Right cardiac atrium (tissue), 5 donors: ENCODE measurements at regions not wholly inside any gene's neighbourhood (a gene's known extent, or its start where the extent isn't known, plus 50 kb on each side); places are given as distances from the start of the nearest gene placed in this dataset.
"Not testable (repeated sequence)": the region's sequence is repeated elsewhere in the genome, so short reads cannot be mapped to it uniquely, and the experiment has no call there.

Experiments used
- ATAC-seq, 2 donors: fragments of 200-7000 bp; cut with Tn5 transposase; one replicate each; pipeline versions ENCODE4 v1.8.0 to v1.9.1; 2020; ENCODE audit warnings: moderate library complexity in 2 of 2, mild to moderate bottlenecking in 1 of 2
- DNase-seq, 3 donors: peaks; one replicate each; pipeline ENCODE4 v3.0.0-alpha.2; 2020
- H3K27ac ChIP-seq: one replicate; pipeline ENCODE4 v1.5.1; 2013; ENCODE audit warnings: mild to moderate bottlenecking, low read length, control low read depth, moderate library complexity
- H3K27me3 ChIP-seq: one replicate; pipeline ENCODE4 v1.6.1; 2013; ENCODE audit not compliant: control insufficient read depth, insufficient read depth
- H3K4me1 ChIP-seq: one replicate; pipeline ENCODE4 v1.6.1; 2013; ENCODE audit warnings: low read length; ENCODE audit not compliant: control insufficient read depth, insufficient read depth
- H3K4me3 ChIP-seq: one replicate; pipeline ENCODE4 v1.5.1; 2013; ENCODE audit warnings: low read length, control low read depth
- H3K9me3 ChIP-seq: one replicate; pipeline ENCODE4 v1.6.1; 2013; ENCODE audit warnings: low read length; ENCODE audit not compliant: control insufficient read depth
- WGBS: extraction: QIAGEN DNeasy Blood & Tissue Kit; methylation state at CpG from one replicate; pipeline ENCODE4 v1.1.7; 2013; 5-methylcytosine and 5-hydroxymethylcytosine counted together
- intact Hi-C, 4 donors: fragments of 100-400 bp; cut with DNase I; formaldehyde crosslinking; loops; one replicate each; pipeline versions ENCODE4 v1.11.0 to v1.14.0; 2022 to 2023
- donor health status: healthy with polysubstance abuse.
- donor health status: DM: no; HTN: yes; CAD: no.
- donor health status: DM: no; HTN: no; CAD: no.
- donor health status: DM: no; HTN: yes; CAD: no; lungs with severe emphysema.
- donor health status: DM: yes; HTN: yes; CAD: no.

DNA sequence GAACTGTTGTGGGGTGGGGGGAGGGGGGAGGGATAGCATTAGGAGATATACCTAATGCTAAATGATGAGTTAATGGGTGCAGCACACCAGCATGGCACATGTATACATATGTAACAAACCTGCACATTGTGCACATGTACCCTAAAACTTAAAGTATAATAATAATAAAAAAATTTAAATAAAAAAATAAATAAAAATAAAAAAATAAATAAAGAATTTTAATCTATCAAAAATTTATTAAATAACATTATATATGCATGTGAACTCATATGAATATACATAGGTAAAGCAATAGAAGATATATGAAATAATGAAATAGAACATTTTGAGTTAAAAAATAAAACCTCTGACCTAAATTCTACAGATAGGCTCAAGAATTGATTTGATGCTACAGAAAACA is 764.2 kb upstream of the LRATD1 start:
- H3K4me3 ChIP-seq, ATAC-seq, H3K9me3 ChIP-seq, H3K27ac ChIP-seq, H3K27me3 ChIP-seq, DNase-seq, intact Hi-C loops, H3K4me1 ChIP-seq: not testable (repeated sequence)

DNA sequence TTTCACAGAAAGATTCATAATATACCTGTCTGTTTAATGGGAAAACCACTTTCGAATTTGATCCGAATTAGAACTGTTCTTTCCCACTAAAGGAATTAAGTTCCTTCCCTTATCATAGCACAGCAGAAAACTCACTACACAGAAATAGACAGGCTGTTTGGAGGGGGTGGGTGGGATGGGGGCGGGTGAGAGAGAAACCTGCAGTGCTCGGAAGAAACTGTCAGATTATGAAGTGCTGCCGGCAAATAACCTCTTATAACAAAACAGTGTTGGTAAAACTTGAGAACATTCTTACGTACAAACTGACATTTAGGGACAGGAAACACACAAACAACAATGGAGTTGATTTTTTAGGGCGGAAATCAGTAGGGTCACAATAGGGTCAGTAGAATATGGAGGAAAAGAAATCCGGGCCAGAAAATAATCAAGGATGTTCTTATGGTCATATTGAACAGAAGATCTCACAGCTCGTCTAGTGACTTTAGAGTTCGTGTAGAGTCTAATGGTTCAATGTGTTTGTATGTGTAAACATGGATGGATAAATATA is 756.0 kb upstream of the LRATD1 start:
- Histone ChIP-seq H3K27me3 (no peaks in the 10 kb centered on the region), H3K9me3 (no peaks in the 10 kb centered on the region), H3K27ac (no peak overlapping the region), H3K4me1 (no peaks in the 10 kb centered on the region), H3K4me3 (no peak overlapping the region)
- 44% methylated on average over 10 of the region's 10 CpGs for WGBS
- intact Hi-C loops = no loop called here
- DNase-seq (no peak), ATAC-seq (peak in 1 of 2 donors; percentile 93)

DNA sequence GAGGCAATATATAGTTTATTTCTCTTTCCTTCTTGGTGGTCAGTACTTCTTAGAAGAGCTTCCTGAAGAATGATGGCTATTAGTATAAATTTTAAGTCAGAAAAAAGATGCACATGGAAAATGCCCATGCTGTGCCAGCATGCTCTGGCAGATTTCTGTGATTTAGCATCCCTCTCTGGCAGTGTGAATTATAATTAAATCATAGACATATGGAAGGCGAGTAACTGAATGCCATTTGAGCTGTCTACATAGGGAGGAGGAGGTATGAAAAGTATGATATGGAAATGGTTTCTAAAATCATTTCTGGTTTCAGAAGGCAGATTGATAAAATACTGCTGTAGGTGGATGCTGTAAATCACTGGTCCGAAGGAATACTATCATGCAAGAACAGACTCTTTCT is 754.9 kb upstream of the LRATD1 start:
- Histone ChIP-seq H3K4me3 (no peak overlapping the region), H3K4me1 (no peaks in the 10 kb centered on the region), H3K9me3 (no peaks in the 10 kb centered on the region), H3K27me3 (no peaks in the 10 kb centered on the region), H3K27ac (no peak overlapping the region)
- DNase-seq (no peak), ATAC-seq (no peak)
- 85% methylated on average over 2 of the region's 2 CpGs for WGBS
- intact Hi-C loops = no loop called here

- WGBS = 77% methylated on average over 3 of the region's 3 CpGs
- H3K4me3 ChIP-seq = no peak overlapping the region
- intact Hi-C loops = no loop called here
Measured at GRCh38 chr2:13884291-13884976, 748.1 kb upstream of the LRATD1 start.

DNA sequence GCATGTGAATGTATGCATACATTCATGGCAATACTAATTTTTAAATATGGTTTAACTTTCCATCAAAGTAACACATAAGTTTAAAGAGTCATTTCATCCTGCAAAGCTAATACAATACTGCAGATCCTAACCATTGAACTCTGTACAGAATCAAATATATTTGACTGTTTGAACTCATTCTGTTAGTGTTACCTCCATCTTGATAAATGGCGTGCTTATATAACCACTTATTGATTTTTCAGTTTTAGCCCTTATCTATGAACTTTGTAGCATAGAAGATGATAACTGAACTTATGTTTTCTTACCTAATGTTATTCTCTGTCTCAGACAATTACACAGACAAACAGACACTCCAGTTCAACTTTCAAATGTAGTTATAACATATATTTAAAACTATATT is 731.0 kb upstream of the LRATD1 start:
- intact Hi-C loops = no loop called here
- DNase-seq (no peak), ATAC-seq (no peak)
- no peaks in the 10 kb centered on the region for H3K9me3 ChIP-seq
- H3K4me1 ChIP-seq = no peaks in the 10 kb centered on the region
- no peak overlapping the region for H3K4me3 ChIP-seq
- WGBS = 78% methylated on average over 1 of the region's 1 CpG
- no peaks in the 10 kb centered on the region for H3K27me3 ChIP-seq
- H3K27ac ChIP-seq = no peak overlapping the region

More at GRCh38 chr2:13884291-13884976, 748.1 kb upstream of the LRATD1 start:
- H3K27me3 ChIP-seq = no peaks in the 10 kb centered on the region
- peak in 1 of 2 donors; percentile 32 for ATAC-seq
- H3K4me1 ChIP-seq = no peaks in the 10 kb centered on the region
- no peak for DNase-seq
- no peaks in the 10 kb centered on the region for H3K9me3 ChIP-seq
- no peak overlapping the region for H3K27ac ChIP-seq

GRCh38 chr2:13905831-13906230 is 726.7 kb upstream of the LRATD1 start:
- H3K9me3 ChIP-seq = no peaks in the 10 kb centered on the region
- DNase-seq = no peak
- intact Hi-C loops = no loop called here
- ATAC-seq = no peak
- H3K27ac ChIP-seq = no peak overlapping the region
- WGBS = 65% methylated on average over 2 of the region's 2 CpGs
- H3K4me1 ChIP-seq = no peaks in the 10 kb centered on the region
- no peaks in the 10 kb centered on the region for H3K27me3 ChIP-seq
- H3K4me3 ChIP-seq = no peak overlapping the region

GRCh38 chr2:13916066-13916465 is 716.5 kb upstream of the LRATD1 start:
- H3K4me1 ChIP-seq = no peaks in the 10 kb centered on the region
- no peak for DNase-seq
- H3K27ac ChIP-seq = no peak overlapping the region
- no peaks in the 10 kb centered on the region for H3K9me3 ChIP-seq
- 62% methylated on average over 2 of the region's 2 CpGs for WGBS
- H3K4me3 ChIP-seq = no peak overlapping the region
- intact Hi-C loops = no loop called here
- no peaks in the 10 kb centered on the region for H3K27me3 ChIP-seq
- no peak for ATAC-seq

- Histone ChIP-seq H3K9me3 (no peaks in the 10 kb centered on the region), H3K4me1 (no peaks in the 10 kb centered on the region), H3K27ac (no peak overlapping the region), H3K27me3 (no peaks in the 10 kb centered on the region), H3K4me3 (no peak overlapping the region)
- intact Hi-C loops = no loop called here
- DNase-seq = no peak
- ATAC-seq = no peak
- whole genome bisulfite sequencing = 59% methylated on average over 1 of the region's 1 CpG
Measured at GRCh38 chr2:13917958-13918357, 714.6 kb upstream of the LRATD1 start.

DNA sequence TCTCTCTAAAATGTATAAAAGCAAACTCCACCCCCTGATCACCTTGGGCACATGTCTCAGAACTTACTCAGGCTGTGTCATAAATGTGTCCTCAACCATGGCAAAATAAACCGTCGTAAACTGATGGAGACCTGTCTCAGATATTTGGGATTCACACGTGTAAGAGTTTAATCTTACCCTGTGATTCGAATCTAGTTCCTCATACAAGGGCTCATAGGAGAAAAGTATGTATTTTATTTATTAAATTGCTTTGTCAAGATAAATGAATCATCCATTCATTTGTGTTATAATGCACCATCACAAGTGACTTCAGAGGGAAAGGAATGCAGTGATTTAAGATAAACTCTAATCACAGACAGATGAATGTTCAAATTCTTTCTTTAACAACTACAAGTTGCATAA is 712.5 kb upstream of the LRATD1 start:
- no peaks in the 10 kb centered on the region for H3K27me3 ChIP-seq
- H3K4me3 ChIP-seq = no peak overlapping the region
- 77% methylated on average over 4 of the region's 4 CpGs for WGBS
- intact Hi-C loops = no loop called here
- DNase-seq = no peak
- ATAC-seq = no peak
- H3K4me1 ChIP-seq = no peaks in the 10 kb centered on the region
- H3K9me3 ChIP-seq = no peaks in the 10 kb centered on the region
- no peak overlapping the region for H3K27ac ChIP-seq

DNA sequence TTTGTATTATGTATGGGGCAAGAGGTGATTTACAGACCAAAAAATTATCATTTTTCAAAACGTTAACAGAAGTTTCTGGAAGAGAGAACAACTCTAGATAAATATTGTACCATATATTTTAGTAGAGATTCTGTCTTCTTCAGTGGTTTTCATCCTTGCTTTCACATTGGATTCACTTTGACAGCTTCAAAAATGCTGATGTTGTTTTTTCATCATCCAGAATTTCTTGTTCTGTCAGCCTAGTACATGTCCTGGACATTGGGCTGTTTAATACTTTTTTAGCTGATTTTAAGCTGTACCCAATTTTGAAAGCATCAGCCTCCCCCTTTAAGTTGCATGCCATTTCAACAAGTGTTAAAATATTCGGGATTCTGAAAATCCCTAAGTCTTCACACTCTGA is 711.3 kb upstream of the LRATD1 start:
- Histone ChIP-seq H3K27ac (no peak overlapping the region), H3K9me3 (no peaks in the 10 kb centered on the region), H3K4me3 (no peak overlapping the region), H3K4me1 (no peaks in the 10 kb centered on the region), H3K27me3 (no peaks in the 10 kb centered on the region)
- WGBS = 61% methylated on average over 2 of the region's 2 CpGs
- no peak for DNase-seq
- no peak for ATAC-seq
- intact Hi-C loops = no loop called here

DNA sequence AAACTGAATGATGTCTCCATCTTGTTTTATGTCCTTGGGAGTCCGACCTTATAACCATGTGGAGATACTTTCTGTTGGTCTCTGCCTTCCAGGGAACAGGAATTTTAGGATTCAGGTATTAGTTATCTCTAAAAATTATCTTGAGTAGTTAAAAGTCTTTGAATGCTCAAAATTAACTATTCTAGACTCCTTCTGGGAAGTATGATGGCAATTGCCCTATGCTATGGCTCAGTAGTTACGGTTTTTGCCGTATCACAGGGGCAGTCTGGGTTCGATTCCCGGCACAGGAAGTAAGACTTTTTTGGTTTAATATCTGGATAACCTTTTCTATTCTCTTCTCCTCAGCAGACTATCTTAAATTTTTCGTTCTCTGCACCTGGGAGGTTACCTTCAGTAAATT is 708.7 kb upstream of the LRATD1 start:
- no peak for ATAC-seq
- intact Hi-C loops = no loop called here
- no peaks in the 10 kb centered on the region for H3K4me1 ChIP-seq

GRCh38 chr2:13942111-13942510 is 690.4 kb upstream of the LRATD1 start:
- DNase-seq (no peak), ATAC-seq (no peak)
- 76% methylated on average over 2 of the region's 2 CpGs for WGBS
- Histone ChIP-seq H3K27ac (no peak overlapping the region), H3K4me1 (no peaks in the 10 kb centered on the region), H3K27me3 (no peaks in the 10 kb centered on the region), H3K9me3 (no peaks in the 10 kb centered on the region), H3K4me3 (no peak overlapping the region)
- intact Hi-C loops = no loop called here

More for the DNA sequence above, 708.7 kb upstream of the LRATD1 start:
- Histone ChIP-seq H3K4me3 (no peak overlapping the region), H3K27me3 (no peaks in the 10 kb centered on the region), H3K9me3 (no peaks in the 10 kb centered on the region), H3K27ac (no peak overlapping the region)
- DNase-seq = no peak
- WGBS = 77% methylated on average over 6 of the region's 6 CpGs
